IMR-90 (cell line): ENCODE measurements at regions not wholly inside any gene's neighbourhood (a gene's known extent, or its start where the extent isn't known, plus 50 kb on each side); places are given as distances from the start of the nearest gene placed in this dataset.

ENCODE experiments used
- ATAC-seq: fragments of 200-7000 bp; cut with Tn5 transposase; 2 replicates; pipeline ENCODE4 v1.9.1; 2020; ENCODE audit warnings: low read depth, mild to moderate bottlenecking, moderate library complexity
- BruUV-seq: library from RNA; stranded (reverse); fragments of 400-500 nt; replicated peaks from 2 replicates; lab custom pipeline; 2021; lab: Mats Ljungman, UMichigan
- CTCF ChIA-PET: fragments of 300-600 bp; formaldehyde crosslinking; extraction: SDS; loops from one replicate; lab custom pipeline; 2021; ENCODE audit warnings: antibody characterized with exemption; lab: Yijun Ruan, JAX
- POLR2A ChIA-PET: fragments of 300-600 bp; sonication (Branson Sonifier 250); formaldehyde crosslinking; loops from one replicate; lab custom pipeline; 2022; ENCODE audit warnings: antibody characterized with exemption; ENCODE audit not compliant: unreplicated experiment; lab: Charles Lee
- DNase-seq: peaks from one replicate; pipeline ENCODE4 v3.0.0; 2013
- H2AFZ ChIP-seq: replicated peaks from 2 replicates; pipeline ENCODE3; 2013; ENCODE audit warnings: low read length, mild to moderate bottlenecking; ENCODE audit not compliant: poor library complexity
- H2AK5ac ChIP-seq: 2 replicates; pipeline ENCODE4 v1.6.1; 2013; ENCODE audit warnings: low read depth, low read length, inconsistent platforms
- H2AK9ac ChIP-seq: replicated peaks from 2 replicates; pipeline ENCODE3; 2013; ENCODE audit warnings: mild to moderate bottlenecking, low read depth, low read length, moderate library complexity; ENCODE audit not compliant: poor library complexity
- H2BK120ac ChIP-seq: 2 replicates; pipeline ENCODE4 v1.6.1; 2013; ENCODE audit warnings: low read depth, low read length, inconsistent platforms
- H2BK15ac ChIP-seq: 3 replicates; pipeline ENCODE4 v1.6.1; 2013; ENCODE audit warnings: low read depth, low read length, inconsistent platforms
- H2BK20ac ChIP-seq: 2 replicates; pipeline ENCODE4 v1.6.1; 2013; ENCODE audit warnings: low read depth, mild to moderate bottlenecking, inconsistent platforms, low read length, moderate library complexity
- H2BK5ac ChIP-seq: 2 replicates; pipeline ENCODE4 v1.6.1; 2013; ENCODE audit warnings: mild to moderate bottlenecking, low read depth, low read length, inconsistent platforms; ENCODE audit not compliant: poor library complexity, severe bottlenecking
- H3K14ac ChIP-seq: replicated peaks from 2 replicates; pipeline ENCODE4 v1.6.1; 2013; ENCODE audit warnings: low read depth, low read length, inconsistent platforms
- H3K18ac ChIP-seq: 2 replicates; pipeline ENCODE4 v1.6.1; 2013; ENCODE audit warnings: low read depth, low read length, control low read depth
- H3K23ac ChIP-seq: 2 replicates; pipeline ENCODE4 v1.6.1; 2013; ENCODE audit warnings: low read depth, low read length, inconsistent platforms
- H3K27ac ChIP-seq: 2 replicates; pipeline ENCODE4 v1.5.1; 2013; ENCODE audit warnings: mild to moderate bottlenecking, control low read depth, low read length; ENCODE audit not compliant: insufficient read depth
- H3K27me3 ChIP-seq: 2 replicates; pipeline ENCODE4 v1.6.1; 2013; ENCODE audit warnings: low read length; ENCODE audit not compliant: control insufficient read depth, insufficient read depth
- H3K36me3 ChIP-seq: 2 replicates; pipeline ENCODE4 v1.6.1; 2013; ENCODE audit warnings: low read length, mixed read lengths; ENCODE audit not compliant: control insufficient read depth, insufficient read depth
- H3K4ac ChIP-seq: 2 replicates; pipeline ENCODE4 v1.6.1; 2013; ENCODE audit warnings: low read depth, low read length, inconsistent platforms
- H3K4me1 ChIP-seq: 2 replicates; pipeline ENCODE4 v1.6.1; 2013; ENCODE audit warnings: low read length, mixed read lengths; ENCODE audit not compliant: control insufficient read depth, insufficient read depth
- H3K4me2 ChIP-seq: 2 replicates; pipeline ENCODE4 v1.6.1; 2013; ENCODE audit warnings: low read depth, mild to moderate bottlenecking, control low read depth, low read length, moderate library complexity
- H3K4me3 ChIP-seq: 2 replicates; pipeline ENCODE4 v1.5.1; 2013; ENCODE audit warnings: low read depth, mild to moderate bottlenecking, control low read depth, low read length, moderate library complexity; ENCODE audit not compliant: insufficient read depth
- H3K56ac ChIP-seq: 2 replicates; pipeline ENCODE4 v1.6.1; 2013; ENCODE audit warnings: low read length, inconsistent platforms; ENCODE audit not compliant: insufficient read depth; ENCODE audit errors: extremely low read depth
- H3K79me1 ChIP-seq, 2 experiments: 2 replicates each; pipeline ENCODE4 v1.6.1; 2013; ENCODE audit warnings: low read length in 2 of 2, inconsistent platforms in 1 of 2, low read depth in 1 of 2
- H3K9ac ChIP-seq: 2 replicates; pipeline ENCODE4 v1.6.1; 2013; ENCODE audit warnings: low read depth, low read length, control low read depth
- H3K9me1 ChIP-seq: 2 replicates; pipeline ENCODE4 v1.6.1; 2013; ENCODE audit warnings: low read length, inconsistent platforms; ENCODE audit not compliant: insufficient read depth
- H3K9me3 ChIP-seq: 2 replicates; pipeline ENCODE4 v1.6.1; 2013; ENCODE audit warnings: low read length; ENCODE audit not compliant: control insufficient read depth, insufficient read depth
- H4K20me1 ChIP-seq: 2 replicates; pipeline ENCODE4 v1.6.1; 2013; ENCODE audit warnings: low read length, inconsistent platforms; ENCODE audit not compliant: insufficient read depth
- H4K5ac ChIP-seq: 2 replicates; pipeline ENCODE4 v1.6.1; 2013; ENCODE audit warnings: mild to moderate bottlenecking, low read depth, low read length, control low read depth
- H4K8ac ChIP-seq, 2 experiments: 2 replicates each; pipeline ENCODE4 v1.6.1; 2013; ENCODE audit warnings: low read depth in 2 of 2, low read length in 2 of 2, control low read depth in 1 of 2, inconsistent platforms in 1 of 2
- H4K91ac ChIP-seq: 2 replicates; pipeline ENCODE4 v1.6.1; 2013; ENCODE audit warnings: low read depth, low read length, inconsistent platforms; ENCODE audit not compliant: insufficient read depth
- MAFK ChIP-seq: IDR thresholded peaks from 2 replicates; pipeline ENCODE4 v1.6.1; 2012; ENCODE audit warnings: low read depth, low read length, improper control_type of control experiment
- WGBS, 2 experiments: methylation state at CpG; one replicate each; pipeline versions ENCODE4 v1.1.5 to v1.1.7; 2013; ENCODE audit warnings: missing lambda C conversion rate in 2 of 2; ENCODE audit not compliant: insufficient read length in 1 of 2; ENCODE audit errors: extremely low coverage in 2 of 2; 5-methylcytosine and 5-hydroxymethylcytosine counted together
- dilution Hi-C: fragments of 300-500 bp; cut with HindIII; formaldehyde crosslinking; loops from one replicate; pipeline ENCODE4 v1.14.3; 2018; ENCODE audit warnings: low sequenced_read_pairs; ENCODE audit not compliant: unreplicated experiment
- in situ Hi-C: fragments of 300-500 bp; cut with MboI; formaldehyde crosslinking; loops from 3 replicates; pipeline ENCODE4 v1.14.3; 2019; ENCODE audit warnings: low sequenced_read_pairs, inconsistent platforms, mixed read lengths
- intact Hi-C: fragments of 100-400 bp; cut with micrococcal nuclease; formaldehyde crosslinking; loops from 2 replicates; pipeline ENCODE4 v1.10.0; 2022

DNA sequence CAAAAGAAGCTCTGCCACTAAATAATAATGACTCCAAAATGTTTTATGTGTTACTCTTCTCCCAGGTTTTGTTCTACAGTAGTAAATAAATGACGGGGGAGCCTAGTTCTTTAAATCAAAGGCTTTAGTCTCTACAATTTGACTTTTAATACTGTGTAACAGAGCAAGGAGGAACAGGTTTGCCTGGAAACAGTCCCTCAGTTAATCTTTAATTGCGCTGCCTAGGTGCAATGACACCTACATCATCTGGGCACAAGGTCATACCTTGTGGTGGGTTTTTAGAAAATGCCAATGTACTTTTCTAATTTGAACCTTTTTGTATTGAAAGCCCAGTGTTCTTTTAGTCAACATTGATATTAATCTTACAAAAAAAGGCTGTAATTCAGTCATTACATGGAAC is 287.3 kb upstream of the SETBP1 start:
- no peaks in the 10 kb centered on the region for H3K79me1 ChIP-seq
- H2BK15ac ChIP-seq, result no peak overlapping the region
- no peak overlapping the region for H3K4me2 ChIP-seq
- CTCF ChIA-PET, result no interaction called here
- H3K56ac ChIP-seq, result no peak overlapping the region
- POLR2A ChIA-PET, result no interaction called here
- no peak overlapping the region for H2AK5ac ChIP-seq
- dilution Hi-C loops, result no loop called here
- H4K5ac ChIP-seq, result no peak overlapping the region
- DNase-seq, result no peak
- no peak for TF ChIP-seq MAFK
- H3K14ac ChIP-seq, result no peak overlapping the region
- H3K27me3 ChIP-seq, result no peaks in the 10 kb centered on the region
- no TSS peak for BruUV-seq
- no peaks in the 10 kb centered on the region for H3K9me1 ChIP-seq
- no peak overlapping the region for H3K23ac ChIP-seq
- no peak overlapping the region for H3K27ac ChIP-seq
- no peak overlapping the region for H3K9ac ChIP-seq
- H3K4ac ChIP-seq, result no peak overlapping the region
- no peak for ATAC-seq
- no peak overlapping the region for H2AK9ac ChIP-seq
- no peak overlapping the region for H2AFZ ChIP-seq
- no peak overlapping the region for H4K91ac ChIP-seq
- H3K4me3 ChIP-seq, result no peak overlapping the region
- no CpG with 5 or more reads among the region's 2 CpGs for WGBS, 2 experiments
- no peaks in the 10 kb centered on the region for H4K20me1 ChIP-seq
- in situ Hi-C loops, result no loop called here
- H4K8ac ChIP-seq, result no peak overlapping the region
- no peaks in the 10 kb centered on the region for H3K36me3 ChIP-seq
- H3K4me1 ChIP-seq, result no peaks in the 10 kb centered on the region
- H3K9me3 ChIP-seq, result no peaks in the 10 kb centered on the region
- H3K18ac ChIP-seq, result no peak overlapping the region
- no peak overlapping the region for H2BK5ac ChIP-seq
- H2BK20ac ChIP-seq, result no peak overlapping the region
- no peak overlapping the region for H2BK120ac ChIP-seq
- intact Hi-C loops, result no loop called here
